ENCODE measurements at regions not wholly inside any gene's neighbourhood (a gene's known extent, or its start where the extent isn't known, plus 50 kb on each side); places are given as distances from the start of the nearest gene placed in this dataset.

GRCh38 chr2:150994076-150994475 is 267.6 kb downstream of the RBM43 start:
- TF ChIP-seq CREB1 (IDR thresholded peaks at IDR 0.05; ENCODE audit: low read depth) (no peak), REST (IDR thresholded peaks at IDR 0.05; ENCODE audit: low read depth) (no peak), CEBPB (IDR thresholded peaks at IDR 0.05) (no peak), YY1 (IDR thresholded peaks at IDR 0.05; ENCODE audit: low read depth) (no peak), MAX (IDR thresholded peaks at IDR 0.05) (no peak), TEAD4 (IDR thresholded peaks at IDR 0.05) (no peak), NFIC (IDR thresholded peaks at IDR 0.05) (no peak), RAD21 (IDR thresholded peaks at IDR 0.05; ENCODE audit: low read depth) (no peak), USF1 (IDR thresholded peaks at IDR 0.05) (no peak), FOXM1 (IDR thresholded peaks at IDR 0.05; ENCODE audit: borderline replicate concordance, low read depth) (no peak), EP300 (IDR thresholded peaks at IDR 0.05; ENCODE audit: borderline replicate concordance) (no peak), TAF1 (IDR thresholded peaks at IDR 0.05; ENCODE audit: low read depth) (no peak), TCF12 (IDR thresholded peaks at IDR 0.05; ENCODE audit: low read depth) (no peak), ZBTB7A (IDR thresholded peaks at IDR 0.05; ENCODE audit: low read depth) (no peak), EGR1 (IDR thresholded peaks at IDR 0.05) (no peak)

- TF ChIP-seq CREB1 (IDR thresholded peaks at IDR 0.05; ENCODE audit: low read depth) = no peak
- TF ChIP-seq CEBPB (IDR thresholded peaks at IDR 0.05) = no peak
- TF ChIP-seq ZBTB7A (IDR thresholded peaks at IDR 0.05; ENCODE audit: low read depth) = no peak
- no peak for TF ChIP-seq USF1 (IDR thresholded peaks at IDR 0.05)
- no peak for TF ChIP-seq TAF1 (IDR thresholded peaks at IDR 0.05; ENCODE audit: low read depth)
- no peak for TF ChIP-seq REST (IDR thresholded peaks at IDR 0.05; ENCODE audit: low read depth)
Measured at GRCh38 chr2:150989969-150990368, 271.7 kb downstream of the RBM43 start.

GRCh38 chr2:150985741-150986140 is 275.9 kb downstream of the RBM43 start:
- no peak for TF ChIP-seq ZBTB7A (IDR thresholded peaks at IDR 0.05; ENCODE audit: low read depth)
- no peak for TF ChIP-seq CEBPB (IDR thresholded peaks at IDR 0.05)
- no peak for TF ChIP-seq USF1 (IDR thresholded peaks at IDR 0.05)
- no peak for TF ChIP-seq CREB1 (IDR thresholded peaks at IDR 0.05; ENCODE audit: low read depth)
- TF ChIP-seq TEAD4 (IDR thresholded peaks at IDR 0.05) = no peak
- TF ChIP-seq RAD21 (IDR thresholded peaks at IDR 0.05; ENCODE audit: low read depth) = no peak
- TF ChIP-seq REST (IDR thresholded peaks at IDR 0.05; ENCODE audit: low read depth) = no peak
- no peak for TF ChIP-seq EP300 (IDR thresholded peaks at IDR 0.05; ENCODE audit: borderline replicate concordance)
- no peak for TF ChIP-seq TCF12 (IDR thresholded peaks at IDR 0.05; ENCODE audit: low read depth)
- no peak for TF ChIP-seq TAF1 (IDR thresholded peaks at IDR 0.05; ENCODE audit: low read depth)
- TF ChIP-seq MAX (IDR thresholded peaks at IDR 0.05) = no peak
- TF ChIP-seq EGR1 (IDR thresholded peaks at IDR 0.05) = no peak
- no peak for TF ChIP-seq YY1 (IDR thresholded peaks at IDR 0.05; ENCODE audit: low read depth)
- no peak for TF ChIP-seq FOXM1 (IDR thresholded peaks at IDR 0.05; ENCODE audit: borderline replicate concordance, low read depth)
- no peak for TF ChIP-seq NFIC (IDR thresholded peaks at IDR 0.05)

GRCh38 chr2:150983314-150983897 is 278.3 kb downstream of the RBM43 start:
- TF ChIP-seq REST (IDR thresholded peaks at IDR 0.05; ENCODE audit: low read depth) (no peak), TCF12 (IDR thresholded peaks at IDR 0.05; ENCODE audit: low read depth) (no peak), TEAD4 (IDR thresholded peaks at IDR 0.05) (no peak), TAF1 (IDR thresholded peaks at IDR 0.05; ENCODE audit: low read depth) (no peak), FOXM1 (IDR thresholded peaks at IDR 0.05; ENCODE audit: borderline replicate concordance, low read depth) (no peak), EGR1 (IDR thresholded peaks at IDR 0.05) (no peak), ZBTB7A (IDR thresholded peaks at IDR 0.05; ENCODE audit: low read depth) (no peak), EP300 (IDR thresholded peaks at IDR 0.05; ENCODE audit: borderline replicate concordance) (no peak), YY1 (IDR thresholded peaks at IDR 0.05; ENCODE audit: low read depth) (no peak), MAX (IDR thresholded peaks at IDR 0.05) (no peak), CREB1 (IDR thresholded peaks at IDR 0.05; ENCODE audit: low read depth) (no peak), RAD21 (IDR thresholded peaks at IDR 0.05; ENCODE audit: low read depth) (no peak), NFIC (IDR thresholded peaks at IDR 0.05) (no peak), USF1 (IDR thresholded peaks at IDR 0.05) (no peak), CEBPB (IDR thresholded peaks at IDR 0.05) (no peak)
